Activated T-helper 9 cell treated with anti-CD3 and anti-CD28 coated beads, Interleukin-2, amount 50 U/mL, for 16 hours (primary cell): ENCODE measurements at regions not wholly inside any gene's neighbourhood (a gene's known extent, or its start where the extent isn't known, plus 50 kb on each side); places are given as distances from the start of the nearest gene placed in this dataset.

Source experiments
- DNase-seq: peaks from one replicate; pipeline ENCODE4 v3.0.0-alpha.2; 2020; ENCODE audit warnings: low read depth

GRCh38 chr17:33642002-33642401 lies 348.9 kb upstream of the ASIC2 start:
- DNase-seq = no peak

GRCh38 chr17:33647956-33648355 lies 354.9 kb upstream of the ASIC2 start:
- no peak for DNase-seq

GRCh38 chr17:33650304-33650703 lies 357.2 kb upstream of the ASIC2 start:
- DNase-seq = no peak

GRCh38 chr17:33651686-33652085 lies 358.6 kb upstream of the ASIC2 start:
- DNase-seq = no peak

GRCh38 chr17:33652731-33653398 lies 359.8 kb upstream of the ASIC2 start:
- DNase-seq = no peak

GRCh38 chr17:33653399-33653788 lies 360.3 kb upstream of the ASIC2 start:
- DNase-seq = no peak

- DNase-seq = no peak
These were observed 364.1 kb upstream of the ASIC2 start for GRCh38 chr17:33657181-33657580.

GRCh38 chr17:33661975-33662374 lies 368.9 kb upstream of the ASIC2 start:
- no peak for DNase-seq

- no peak for DNase-seq
These were observed 371.2 kb upstream of the ASIC2 start for GRCh38 chr17:33664116-33664840.

GRCh38 chr17:33667052-33667509 lies 374.0 kb upstream of the ASIC2 start:
- no peak for DNase-seq

- DNase-seq = no peak
These were observed 374.6 kb upstream of the ASIC2 start for GRCh38 chr17:33667671-33668070.

- no peak for DNase-seq
These were observed 375.4 kb upstream of the ASIC2 start for GRCh38 chr17:33668516-33668915.

- DNase-seq = no peak
These were observed 378.4 kb upstream of the ASIC2 start for GRCh38 chr17:33671491-33671890.

GRCh38 chr17:33674685-33675084 lies 381.6 kb upstream of the ASIC2 start:
- no peak for DNase-seq

- DNase-seq = no peak
These were observed 383.3 kb upstream of the ASIC2 start for GRCh38 chr17:33676444-33676843.

- no peak for DNase-seq
These were observed 386.5 kb upstream of the ASIC2 start for GRCh38 chr17:33679595-33679994.

GRCh38 chr17:33680472-33680871 lies 387.4 kb upstream of the ASIC2 start:
- no peak for DNase-seq

GRCh38 chr17:33682599-33682998 lies 389.5 kb upstream of the ASIC2 start:
- no peak for DNase-seq

- DNase-seq = no peak
These were observed 391.6 kb upstream of the ASIC2 start for GRCh38 chr17:33684735-33685134.

- DNase-seq = no peak
These were observed 393.1 kb upstream of the ASIC2 start for GRCh38 chr17:33686171-33686570.

GRCh38 chr17:33687831-33688230 lies 394.7 kb upstream of the ASIC2 start:
- no peak for DNase-seq

- no peak for DNase-seq
These were observed 395.7 kb upstream of the ASIC2 start for GRCh38 chr17:33688771-33689170.

GRCh38 chr17:33689725-33690124 lies 396.6 kb upstream of the ASIC2 start:
- no peak for DNase-seq

- no peak for DNase-seq
These were observed 402.3 kb upstream of the ASIC2 start for GRCh38 chr17:33695431-33695830.
